ENCODE measurements at regions not wholly inside any gene's neighbourhood (a gene's known extent, or its start where the extent isn't known, plus 50 kb on each side); places are given as distances from the start of the nearest gene placed in this dataset.
"Not testable (repeated sequence)": the region's sequence is repeated elsewhere in the genome, so short reads cannot be mapped to it uniquely, and the experiment has no call there.

DNA sequence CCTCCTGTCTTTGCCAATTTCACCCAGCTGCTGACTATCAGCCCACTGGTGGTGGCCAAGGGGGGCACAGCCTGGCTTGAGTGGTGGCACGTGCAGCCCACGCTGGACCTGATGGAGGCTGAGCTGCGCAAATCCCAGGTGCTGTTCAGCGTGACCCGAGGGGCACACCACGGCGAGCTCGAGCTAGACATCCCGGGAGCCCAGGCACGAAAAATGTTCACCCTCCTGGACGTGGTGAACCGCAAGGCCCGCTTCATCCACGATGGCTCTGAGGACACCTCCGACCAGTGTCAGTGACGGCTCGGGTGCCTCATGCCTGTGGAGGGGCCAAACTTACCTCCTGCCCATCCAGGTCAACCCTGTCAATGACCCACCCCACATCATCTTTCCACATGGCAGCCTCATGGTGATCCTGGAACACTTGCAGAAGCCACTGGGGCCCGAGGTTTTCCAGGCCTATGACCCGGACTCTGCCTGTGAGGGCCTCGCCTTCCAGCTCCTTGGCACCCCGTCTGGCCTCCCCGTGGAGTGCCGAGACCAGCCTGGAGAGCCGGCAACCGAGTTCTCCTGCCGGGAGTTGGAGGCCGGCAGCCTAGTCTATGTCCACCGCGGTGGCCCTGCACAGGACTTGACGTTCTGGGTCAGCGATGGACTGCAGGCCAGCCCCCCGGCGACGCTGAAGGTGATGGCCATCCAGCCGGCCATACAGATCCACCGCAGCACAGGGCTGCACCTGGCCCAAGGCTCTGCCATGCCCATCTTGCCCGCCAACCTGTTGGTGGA is 180.2 kb downstream of the TBC1D2B start:
- TF ChIP-seq, protein P1, sequence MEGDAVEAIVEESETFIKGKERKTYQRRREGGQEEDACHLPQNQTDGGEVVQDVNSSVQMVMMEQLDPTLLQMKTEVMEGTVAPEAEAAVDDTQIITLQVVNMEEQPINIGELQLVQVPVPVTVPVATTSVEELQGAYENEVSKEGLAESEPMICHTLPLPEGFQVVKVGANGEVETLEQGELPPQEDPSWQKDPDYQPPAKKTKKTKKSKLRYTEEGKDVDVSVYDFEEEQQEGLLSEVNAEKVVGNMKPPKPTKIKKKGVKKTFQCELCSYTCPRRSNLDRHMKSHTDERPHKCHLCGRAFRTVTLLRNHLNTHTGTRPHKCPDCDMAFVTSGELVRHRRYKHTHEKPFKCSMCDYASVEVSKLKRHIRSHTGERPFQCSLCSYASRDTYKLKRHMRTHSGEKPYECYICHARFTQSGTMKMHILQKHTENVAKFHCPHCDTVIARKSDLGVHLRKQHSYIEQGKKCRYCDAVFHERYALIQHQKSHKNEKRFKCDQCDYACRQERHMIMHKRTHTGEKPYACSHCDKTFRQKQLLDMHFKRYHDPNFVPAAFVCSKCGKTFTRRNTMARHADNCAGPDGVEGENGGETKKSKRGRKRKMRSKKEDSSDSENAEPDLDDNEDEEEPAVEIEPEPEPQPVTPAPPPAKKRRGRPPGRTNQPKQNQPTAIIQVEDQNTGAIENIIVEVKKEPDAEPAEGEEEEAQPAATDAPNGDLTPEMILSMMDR (IDR thresholded peaks at IDR 0.05) = not testable (repeated sequence)
- not testable (repeated sequence) for TF ChIP-seq EZH2, EZH2phosphoT487 (IDR thresholded peaks at IDR 0.05)

All from neural progenitor cell (in vitro differentiated cells).